PC-3 (cell line): ENCODE measurements at regions not wholly inside any gene's neighbourhood (a gene's known extent, or its start where the extent isn't known, plus 50 kb on each side); places are given as distances from the start of the nearest gene placed in this dataset.

Source experiments
- ATAC-seq: fragments of 200-7000 bp; cut with Tn5 transposase; 2 replicates; pipeline ENCODE4 v1.9.1; 2020; ENCODE audit warnings: mild to moderate bottlenecking, moderate library complexity
- BruUV-seq: library from RNA; stranded (reverse); fragments of 400-500 nt; replicated peaks from 2 replicates; lab custom pipeline; 2021; lab: Mats Ljungman, UMichigan
- CTCF ChIA-PET: fragments of 300-600 bp; sonication (Branson Sonifier 250); formaldehyde crosslinking; loops from one replicate; lab custom pipeline; 2022; ENCODE audit warnings: antibody characterized with exemption; lab: Charles Lee
- POLR2A ChIA-PET: fragments of 300-600 bp; sonication (Branson Sonifier 250); formaldehyde crosslinking; loops from one replicate; lab custom pipeline; 2022; ENCODE audit warnings: antibody characterized with exemption; ENCODE audit not compliant: unreplicated experiment; lab: Charles Lee
- DNase-seq: peaks from one replicate; pipeline ENCODE4 v3.0.0-alpha.2; 2015
- H2AFZ ChIP-seq: fragments of 300-600 bp; sonication (generic); 2 replicates; pipeline ENCODE4 v1.6.0; 2016; ENCODE audit warnings: antibody characterized with exemption, low read length
- H3F3A ChIP-seq: fragments of 300-600 bp; sonication (generic); one replicate; pipeline ENCODE4 v1.6.0; 2017; ENCODE audit warnings: antibody characterized with exemption, low read length, control low read depth, mild to moderate bottlenecking; ENCODE audit not compliant: unreplicated experiment
- H3K27ac ChIP-seq: fragments of 300-600 bp; sonication (generic); 2 replicates; pipeline ENCODE4 v1.5.1; 2016; ENCODE audit warnings: mild to moderate bottlenecking, low read length
- H3K27me3 ChIP-seq: fragments of 300-600 bp; sonication (generic); 2 replicates; pipeline ENCODE4 v1.6.1; 2016; ENCODE audit warnings: low read length, mixed read lengths
- H3K36me3 ChIP-seq: fragments of 300-600 bp; sonication (generic); 2 replicates; pipeline ENCODE4 v1.6.1; 2016; ENCODE audit warnings: low read depth, mixed run types, low read length, mixed read lengths
- H3K4me1 ChIP-seq: fragments of 300-600 bp; sonication (generic); 2 replicates; pipeline ENCODE4 v1.5.1; 2016; ENCODE audit warnings: low read length; ENCODE audit not compliant: insufficient read depth
- H3K4me2 ChIP-seq: fragments of 300-600 bp; sonication (generic); 2 replicates; pipeline ENCODE4 v1.6.0; 2016; ENCODE audit warnings: low read length
- H3K4me3 ChIP-seq: fragments of 300-600 bp; sonication (generic); 2 replicates; pipeline ENCODE4 v1.5.1; 2016; ENCODE audit warnings: mild to moderate bottlenecking, low read length, mixed read lengths
- H3K79me2 ChIP-seq: fragments of 300-600 bp; sonication (generic); 2 replicates; pipeline ENCODE4 v1.6.1; 2017; ENCODE audit warnings: low read length, mixed read lengths
- H3K9ac ChIP-seq: fragments of 300-600 bp; sonication (generic); 2 replicates; pipeline ENCODE4 v1.6.0; 2016; ENCODE audit warnings: mild to moderate bottlenecking, low read length
- H3K9me2 ChIP-seq: fragments of 300-600 bp; sonication (generic); replicated peaks from 2 replicates; pipeline ENCODE4 v1.6.1; 2016; ENCODE audit warnings: mixed run types, low read length, mixed read lengths
- H3K9me3 ChIP-seq: fragments of 300-600 bp; sonication (generic); 2 replicates; pipeline ENCODE4 v1.6.1; 2016; ENCODE audit warnings: low read length, mixed read lengths
- H4K20me1 ChIP-seq: fragments of 300-600 bp; sonication (generic); 2 replicates; pipeline ENCODE4 v1.6.1; 2016; ENCODE audit warnings: low read length, mixed read lengths
- CTCF ChIP-seq: fragments of 300-600 bp; sonication (generic); conservative IDR thresholded peaks from 2 replicates; pipeline ENCODE4 v1.5.1; 2017; ENCODE audit warnings: antibody characterized with exemption, low read depth, mild to moderate bottlenecking, low read length
- EZH2 ChIP-seq: fragments of 300-600 bp; sonication (generic); IDR thresholded peaks from one replicate; pipeline ENCODE4 v1.6.1; 2017; ENCODE audit warnings: antibody characterized with exemption, mild to moderate bottlenecking, low read length; ENCODE audit not compliant: unreplicated experiment
- EZH2phosphoT487 ChIP-seq: fragments of 300-600 bp; sonication (generic); IDR thresholded peaks from 2 replicates; pipeline ENCODE4 v1.6.1; 2018; ENCODE audit warnings: mild to moderate bottlenecking, antibody characterized with exemption, low read length, borderline replicate concordance
- intact Hi-C: fragments of 100-400 bp; cut with micrococcal nuclease; formaldehyde crosslinking; loops from 2 replicates; pipeline ENCODE4 v1.9.0; 2023

GRCh38 chr10:8990280-8990987 is 935.9 kb downstream of the GATA3 start:
- BruUV-seq = no TSS peak

GRCh38 chr10:8992009-8992408 is 937.5 kb downstream of the GATA3 start:
- CTCF ChIA-PET = no interaction called here
- peaks cover 39% of the 10 kb centered on the region for H3K27me3 ChIP-seq
- TF ChIP-seq CTCF = no peak
- no peak for TF ChIP-seq EZH2phosphoT487
- TF ChIP-seq EZH2 = no peak
- DNase-seq = no peak
- H3K9me2 ChIP-seq = no peaks in the 10 kb centered on the region
- no peak overlapping the region for H3K4me2 ChIP-seq
- POLR2A ChIA-PET = no interaction called here
- H3K9ac ChIP-seq = no peak overlapping the region
- H3K27ac ChIP-seq = no peak overlapping the region
- H3F3A ChIP-seq = no peaks in the 10 kb centered on the region
- H3K79me2 ChIP-seq = no peaks in the 10 kb centered on the region
- H3K4me3 ChIP-seq = no peak overlapping the region
- no peaks in the 10 kb centered on the region for H3K9me3 ChIP-seq
- intact Hi-C loops = no loop called here
- no peak overlapping the region for H2AFZ ChIP-seq
- H3K4me1 ChIP-seq = no peaks in the 10 kb centered on the region
- H4K20me1 ChIP-seq = no peaks in the 10 kb centered on the region
- H3K36me3 ChIP-seq = no peaks in the 10 kb centered on the region
- ATAC-seq = no peak
- no TSS peak for BruUV-seq

More at GRCh38 chr10:8990280-8990987, 935.9 kb downstream of the GATA3 start:
- no peak overlapping the region for H3K4me2 ChIP-seq
- intact Hi-C loops = no loop called here
- no peak overlapping the region for H3K27ac ChIP-seq
- no peak overlapping the region for H2AFZ ChIP-seq
- no peaks in the 10 kb centered on the region for H3F3A ChIP-seq
- no peaks in the 10 kb centered on the region for H3K9me2 ChIP-seq
- peaks cover 33% of the 10 kb centered on the region for H3K27me3 ChIP-seq
- H3K9ac ChIP-seq = no peak overlapping the region
- DNase-seq = no peak
- no peaks in the 10 kb centered on the region for H3K36me3 ChIP-seq
- ATAC-seq = no peak
- no peak overlapping the region for H3K4me3 ChIP-seq
- TF ChIP-seq CTCF (no peak), EZH2phosphoT487 (no peak), EZH2 (no peak)
- no peaks in the 10 kb centered on the region for H3K4me1 ChIP-seq
- H3K79me2 ChIP-seq = no peaks in the 10 kb centered on the region
- POLR2A ChIA-PET = no interaction called here
- no peaks in the 10 kb centered on the region for H4K20me1 ChIP-seq
- CTCF ChIA-PET = no interaction called here
- no peaks in the 10 kb centered on the region for H3K9me3 ChIP-seq

GRCh38 chr10:8993864-8994263 is 939.4 kb downstream of the GATA3 start:
- no peak overlapping the region for H3K4me2 ChIP-seq
- H3K9ac ChIP-seq = no peak overlapping the region
- H2AFZ ChIP-seq = no peak overlapping the region
- no peaks in the 10 kb centered on the region for H3K9me3 ChIP-seq
- no peaks in the 10 kb centered on the region for H3K9me2 ChIP-seq
- H3K27me3 ChIP-seq = peaks cover 37% of the 10 kb centered on the region
- no peaks in the 10 kb centered on the region for H3K79me2 ChIP-seq
- BruUV-seq = no TSS peak
- no peaks in the 10 kb centered on the region for H3F3A ChIP-seq
- H3K36me3 ChIP-seq = no peaks in the 10 kb centered on the region
- no peak for DNase-seq
- H3K4me1 ChIP-seq = no peaks in the 10 kb centered on the region
- intact Hi-C loops = no loop called here
- no peak overlapping the region for H3K27ac ChIP-seq
- ATAC-seq = no peak
- no peak for TF ChIP-seq EZH2
- TF ChIP-seq EZH2phosphoT487 = no peak
- no peak for TF ChIP-seq CTCF
- H3K4me3 ChIP-seq = no peak overlapping the region
- ChIA-PET CTCF (no interaction called here), POLR2A (no interaction called here)
- H4K20me1 ChIP-seq = no peaks in the 10 kb centered on the region
